Ovary (tissue), 3 donors: ENCODE measurements at regions not wholly inside any gene's neighbourhood (a gene's known extent, or its start where the extent isn't known, plus 50 kb on each side); places are given as distances from the start of the nearest gene placed in this dataset.

Experiments used
- EP300 ChIP-seq: sonication (generic); formaldehyde crosslinking; IDR thresholded peaks from one replicate; pipeline ENCODE4 v1.6.1; 2017; ENCODE audit warnings: antibody characterized with exemption
- POLR2A ChIP-seq: fragments of 450-650 bp; IDR thresholded peaks from one replicate; pipeline ENCODE4 v1.6.1; 2017; ENCODE audit warnings: antibody characterized with exemption, mild to moderate bottlenecking, moderate library complexity
- TF ChIP-seq, protein P1 (sequence below), 3 donors: fragments of 450-650 bp in 2 of 3; fragments of 200-600 bp in 1 of 3; IDR thresholded peaks; one replicate each; pipeline versions ENCODE4 v1.5.1 to v1.8.0; 2016 to 2022; ENCODE audit warnings: antibody characterized with exemption in 3 of 3, mild to moderate bottlenecking in 1 of 3
- donor health status: DM: no; HTN: no; CAD: no.

DNA sequence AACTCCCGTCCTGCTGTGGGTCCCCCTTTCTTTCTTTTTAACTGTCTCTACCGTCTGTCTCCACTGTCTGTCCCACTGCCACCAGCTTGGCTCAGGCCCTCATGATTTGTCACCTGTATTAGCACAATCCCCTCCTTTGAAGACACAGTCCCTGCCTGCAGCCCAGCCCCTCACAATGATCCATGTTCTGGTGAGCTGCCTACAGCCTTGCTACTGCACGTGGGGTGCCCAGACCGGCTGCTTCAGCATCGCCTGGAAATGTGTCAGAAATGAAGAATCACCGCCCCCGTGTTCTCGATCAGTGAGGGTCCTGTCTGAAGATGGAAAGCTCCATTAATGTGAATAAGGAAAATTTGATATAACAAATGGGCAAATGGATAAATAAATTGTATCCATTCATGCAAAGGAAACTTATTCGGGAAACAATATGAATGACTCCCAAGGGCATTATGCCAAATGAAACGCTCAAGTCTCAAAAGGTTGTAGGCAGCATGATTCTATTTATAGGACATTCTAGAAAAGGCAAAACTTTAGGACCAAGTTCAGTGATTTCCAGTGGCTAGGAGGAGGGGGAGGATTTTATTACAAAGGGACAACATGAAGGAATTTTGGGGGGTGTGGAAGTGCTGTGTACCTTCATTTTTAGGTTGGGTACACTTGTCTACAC is 59.4 kb upstream of the CD83 start:
- TF ChIP-seq, protein P1, sequence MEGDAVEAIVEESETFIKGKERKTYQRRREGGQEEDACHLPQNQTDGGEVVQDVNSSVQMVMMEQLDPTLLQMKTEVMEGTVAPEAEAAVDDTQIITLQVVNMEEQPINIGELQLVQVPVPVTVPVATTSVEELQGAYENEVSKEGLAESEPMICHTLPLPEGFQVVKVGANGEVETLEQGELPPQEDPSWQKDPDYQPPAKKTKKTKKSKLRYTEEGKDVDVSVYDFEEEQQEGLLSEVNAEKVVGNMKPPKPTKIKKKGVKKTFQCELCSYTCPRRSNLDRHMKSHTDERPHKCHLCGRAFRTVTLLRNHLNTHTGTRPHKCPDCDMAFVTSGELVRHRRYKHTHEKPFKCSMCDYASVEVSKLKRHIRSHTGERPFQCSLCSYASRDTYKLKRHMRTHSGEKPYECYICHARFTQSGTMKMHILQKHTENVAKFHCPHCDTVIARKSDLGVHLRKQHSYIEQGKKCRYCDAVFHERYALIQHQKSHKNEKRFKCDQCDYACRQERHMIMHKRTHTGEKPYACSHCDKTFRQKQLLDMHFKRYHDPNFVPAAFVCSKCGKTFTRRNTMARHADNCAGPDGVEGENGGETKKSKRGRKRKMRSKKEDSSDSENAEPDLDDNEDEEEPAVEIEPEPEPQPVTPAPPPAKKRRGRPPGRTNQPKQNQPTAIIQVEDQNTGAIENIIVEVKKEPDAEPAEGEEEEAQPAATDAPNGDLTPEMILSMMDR (IDR thresholded peaks at IDR 0.05) = no peak
- TF ChIP-seq POLR2A (no peak), EP300 (no peak)
